ENCODE measurements at regions not wholly inside any gene's neighbourhood (a gene's known extent, or its start where the extent isn't known, plus 50 kb on each side); places are given as distances from the start of the nearest gene placed in this dataset.
"Not testable (repeated sequence)": the region's sequence is repeated elsewhere in the genome, so short reads cannot be mapped to it uniquely, and the experiment has no call there.

DNA sequence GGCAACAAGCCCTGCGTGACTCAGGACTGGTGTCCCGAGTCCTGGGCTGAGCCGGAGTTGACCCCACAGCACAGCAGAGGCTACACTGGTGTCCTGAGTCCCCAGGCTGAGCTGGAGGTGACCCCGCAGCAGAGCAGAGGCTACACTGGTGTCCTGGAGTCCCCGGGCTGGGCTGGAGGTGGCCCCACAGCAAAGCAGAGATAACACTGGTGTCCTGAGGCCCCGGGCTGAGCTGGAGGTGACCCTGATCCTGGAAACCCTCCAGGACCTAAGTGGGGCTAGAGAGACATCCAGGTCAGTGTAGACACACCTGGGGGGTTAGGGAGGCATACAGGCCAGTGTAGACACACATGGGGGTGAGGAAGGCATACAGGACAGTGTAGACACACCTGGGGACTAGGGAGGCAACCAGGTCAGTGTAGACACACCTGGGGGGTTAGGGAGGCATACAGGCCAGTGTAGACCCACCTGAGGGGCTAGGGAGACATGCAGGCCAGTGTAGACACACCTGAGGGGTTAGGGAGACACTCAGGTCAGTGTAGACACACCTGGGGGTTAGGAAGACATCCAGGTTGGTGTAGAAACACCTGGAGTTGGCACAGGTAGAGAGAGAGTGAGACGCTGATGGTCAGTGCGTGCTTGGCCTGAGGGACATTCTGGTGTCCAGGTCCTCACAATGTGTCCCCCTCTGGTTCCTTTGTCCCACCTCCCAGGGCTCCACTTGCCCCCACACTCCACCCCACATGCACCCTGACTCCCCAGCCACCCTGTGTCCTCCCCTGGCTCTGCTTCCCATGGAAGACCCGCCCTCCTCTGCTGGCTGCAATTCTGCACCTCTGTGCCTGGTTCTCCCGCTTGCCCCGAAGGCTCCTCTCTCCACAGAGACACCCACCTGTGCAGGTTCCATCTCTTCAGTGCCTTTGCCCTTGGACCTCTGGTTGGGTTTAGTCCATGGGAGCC, 321.6 kb upstream of the SFSWAP start:
- no peak overlapping the region for H3K27ac ChIP-seq (ENCODE audit: low read length)
- H3K4me1 ChIP-seq (ENCODE audit: control insufficient read depth, insufficient read depth, low read length): no peaks in the 10 kb centered on the region
- no peak overlapping the region for H3K4me3 ChIP-seq (ENCODE audit: low read length in 2 of 2)
- H3K36me3 ChIP-seq (ENCODE audit: control insufficient read depth in 2 of 2, insufficient read depth in 2 of 2, low read length in 2 of 2): no peaks in the 10 kb centered on the region
- no peaks in the 10 kb centered on the region for H3K9me3 ChIP-seq (ENCODE audit: control insufficient read depth in 2 of 2, low read length in 2 of 2)
- H3K27me3 ChIP-seq (ENCODE audit: control insufficient read depth in 1 of 2, insufficient read depth in 2 of 2, low read length in 2 of 2): peaks cover 23 to 25% of the 10 kb centered on the region in 2 donors
- no peak overlapping the region for H3K9ac ChIP-seq (ENCODE audit: low read length in 2 of 2)

DNA sequence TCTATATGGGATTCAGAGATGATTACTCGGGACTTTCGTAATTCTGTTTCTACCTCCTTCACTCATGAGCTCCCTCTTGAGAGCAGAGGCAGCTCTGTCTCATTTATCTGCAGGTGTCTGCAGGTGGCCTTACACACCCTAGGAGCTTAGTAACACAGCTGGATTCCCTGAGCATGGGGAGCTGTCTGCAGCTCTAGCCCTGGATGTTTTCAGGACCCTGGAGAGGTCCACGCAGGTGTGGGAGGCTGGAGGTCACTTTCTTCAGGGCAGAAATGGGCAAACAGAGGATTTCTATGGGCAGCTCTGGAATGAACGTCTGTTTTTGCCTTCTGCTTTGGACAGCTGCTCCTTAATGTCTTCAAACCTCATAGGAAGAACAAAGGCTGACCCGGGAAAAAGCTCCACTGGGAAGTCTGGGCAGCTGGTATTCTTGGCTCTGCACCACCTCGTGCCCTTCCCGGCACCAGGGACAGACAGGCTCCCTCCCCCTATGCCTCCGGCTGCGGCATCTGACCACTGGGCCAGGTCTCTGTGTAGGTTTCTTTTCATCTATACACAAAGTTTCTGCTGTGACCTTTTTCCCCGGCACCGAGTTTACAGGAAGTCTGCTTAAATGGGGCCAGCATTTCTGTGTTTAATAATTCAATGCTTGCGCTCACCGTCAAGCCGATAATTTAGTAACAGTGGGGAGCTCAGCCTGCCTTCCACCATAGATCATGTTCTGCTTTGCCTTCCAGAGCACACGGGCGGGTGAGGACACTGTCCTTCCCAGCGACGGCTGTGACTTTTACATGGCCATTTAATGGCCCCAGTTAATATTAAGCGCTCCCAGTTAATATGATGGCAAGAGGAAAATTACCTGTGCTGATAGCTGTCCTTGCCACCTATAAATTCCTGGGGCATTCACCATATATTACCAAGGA, 320.2 kb upstream of the SFSWAP start:
- H3K4me1 ChIP-seq (ENCODE audit: control insufficient read depth, insufficient read depth, low read length): no peaks in the 10 kb centered on the region
- no peak overlapping the region for H3K27ac ChIP-seq (ENCODE audit: low read length)
- H3K9me3 ChIP-seq (ENCODE audit: control insufficient read depth in 2 of 2, low read length in 2 of 2): no peaks in the 10 kb centered on the region
- H3K27me3 ChIP-seq (ENCODE audit: control insufficient read depth in 1 of 2, insufficient read depth in 2 of 2, low read length in 2 of 2): peaks cover 17 to 18% of the 10 kb centered on the region in 2 donors
- no peaks in the 10 kb centered on the region for H3K36me3 ChIP-seq (ENCODE audit: control insufficient read depth in 2 of 2, insufficient read depth in 2 of 2, low read length in 2 of 2)
- H3K4me3 ChIP-seq (ENCODE audit: low read length in 2 of 2): no peak overlapping the region
- H3K9ac ChIP-seq (ENCODE audit: low read length in 2 of 2): no peak overlapping the region

DNA sequence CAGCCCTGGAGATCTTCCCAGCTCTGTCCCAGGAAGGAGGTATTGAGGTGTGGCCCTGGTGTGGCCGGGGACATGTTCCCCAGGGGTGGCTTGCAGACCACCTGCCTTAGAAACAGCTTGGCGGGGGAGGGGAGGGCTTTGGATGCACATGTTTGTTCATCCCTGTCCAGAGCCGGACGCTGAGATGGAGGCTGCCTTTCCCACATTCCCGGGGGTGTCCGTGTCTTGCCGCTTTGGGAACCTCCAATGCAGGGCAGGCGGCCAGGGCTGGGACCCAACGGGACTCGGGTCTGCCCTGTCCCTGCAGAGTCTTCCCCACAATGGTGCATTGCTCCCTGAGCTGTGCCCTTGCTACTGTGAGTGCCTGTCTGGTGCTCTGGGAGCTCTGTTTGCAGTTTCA, 319.5 kb upstream of the SFSWAP start:
- Histone ChIP-seq H3K9me3 (ENCODE audit: control insufficient read depth in 2 of 2, low read length in 2 of 2) (no peaks in the 10 kb centered on the region), H3K36me3 (ENCODE audit: control insufficient read depth in 2 of 2, insufficient read depth in 2 of 2, low read length in 2 of 2) (no peaks in the 10 kb centered on the region), H3K27ac (ENCODE audit: low read length) (no peak overlapping the region), H3K4me1 (ENCODE audit: control insufficient read depth, insufficient read depth, low read length) (no peaks in the 10 kb centered on the region), H3K27me3 (ENCODE audit: control insufficient read depth in 1 of 2, insufficient read depth in 2 of 2, low read length in 2 of 2) (peaks cover 11 to 16% of the 10 kb centered on the region in 2 donors), H3K4me3 (ENCODE audit: low read length in 2 of 2) (no peak overlapping the region), H3K9ac (ENCODE audit: low read length in 2 of 2) (no peak overlapping the region)

DNA sequence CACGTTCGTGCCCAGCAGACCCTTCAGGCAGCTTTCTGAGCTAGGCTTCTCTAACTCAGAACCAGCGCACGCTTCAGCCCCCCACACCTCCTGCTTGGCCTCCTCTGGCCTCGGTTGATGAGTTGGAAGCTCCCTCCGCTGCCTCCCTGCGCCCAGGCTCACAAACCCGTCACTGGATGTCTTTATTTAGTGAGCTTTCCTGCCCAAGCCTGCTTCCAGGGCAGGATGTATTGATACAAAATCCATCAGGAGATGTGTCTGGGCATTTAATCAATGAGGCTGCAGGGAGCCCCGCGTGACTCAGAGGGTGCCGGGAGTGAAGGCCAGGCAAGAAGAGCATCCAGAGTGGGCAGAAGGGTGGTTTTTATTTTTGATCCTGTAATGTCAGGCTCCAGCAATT, 316.1 kb upstream of the SFSWAP start:
- not testable (repeated sequence) for H3K27ac ChIP-seq (ENCODE audit: low read length); H3K36me3 ChIP-seq (ENCODE audit: control insufficient read depth in 2 of 2, insufficient read depth in 2 of 2, low read length in 2 of 2); H3K4me1 ChIP-seq (ENCODE audit: control insufficient read depth, insufficient read depth, low read length); H3K9ac ChIP-seq (ENCODE audit: low read length in 2 of 2); H3K9me3 ChIP-seq (ENCODE audit: control insufficient read depth in 2 of 2, low read length in 2 of 2); H3K4me3 ChIP-seq (ENCODE audit: low read length in 2 of 2)
- peaks cover 11 to 13% of the 10 kb centered on the region in 2 donors for H3K27me3 ChIP-seq (ENCODE audit: control insufficient read depth in 1 of 2, insufficient read depth in 2 of 2, low read length in 2 of 2)

DNA sequence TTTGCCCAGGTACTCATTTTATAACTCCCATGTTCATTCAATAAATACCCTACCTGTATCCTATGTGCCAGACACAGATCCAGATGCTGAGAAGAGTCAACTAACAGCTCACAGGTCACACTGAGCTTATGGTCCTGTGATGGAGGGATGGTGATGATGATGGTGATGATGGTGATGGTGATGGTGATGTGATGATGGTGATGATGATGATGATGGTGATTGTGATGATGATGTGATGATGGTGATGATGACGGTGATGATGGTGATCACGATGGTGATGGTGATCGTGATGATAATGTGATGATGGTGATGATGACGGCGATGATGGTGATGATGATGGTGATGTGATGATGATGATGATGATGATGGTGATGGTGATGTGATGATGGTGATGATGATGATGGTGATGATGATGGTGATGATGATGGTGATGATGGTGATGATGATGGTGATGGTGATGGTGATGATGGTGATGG, 315.6 kb upstream of the SFSWAP start:
- H3K27me3 ChIP-seq (ENCODE audit: control insufficient read depth in 1 of 2, insufficient read depth in 2 of 2, low read length in 2 of 2): peaks cover 10 to 11% of the 10 kb centered on the region in 2 donors
- not testable (repeated sequence) for H3K4me1 ChIP-seq (ENCODE audit: control insufficient read depth, insufficient read depth, low read length); H3K27ac ChIP-seq (ENCODE audit: low read length); H3K9ac ChIP-seq (ENCODE audit: low read length in 2 of 2); H3K4me3 ChIP-seq (ENCODE audit: low read length in 2 of 2); H3K9me3 ChIP-seq (ENCODE audit: control insufficient read depth in 2 of 2, low read length in 2 of 2); H3K36me3 ChIP-seq (ENCODE audit: control insufficient read depth in 2 of 2, insufficient read depth in 2 of 2, low read length in 2 of 2)

DNA sequence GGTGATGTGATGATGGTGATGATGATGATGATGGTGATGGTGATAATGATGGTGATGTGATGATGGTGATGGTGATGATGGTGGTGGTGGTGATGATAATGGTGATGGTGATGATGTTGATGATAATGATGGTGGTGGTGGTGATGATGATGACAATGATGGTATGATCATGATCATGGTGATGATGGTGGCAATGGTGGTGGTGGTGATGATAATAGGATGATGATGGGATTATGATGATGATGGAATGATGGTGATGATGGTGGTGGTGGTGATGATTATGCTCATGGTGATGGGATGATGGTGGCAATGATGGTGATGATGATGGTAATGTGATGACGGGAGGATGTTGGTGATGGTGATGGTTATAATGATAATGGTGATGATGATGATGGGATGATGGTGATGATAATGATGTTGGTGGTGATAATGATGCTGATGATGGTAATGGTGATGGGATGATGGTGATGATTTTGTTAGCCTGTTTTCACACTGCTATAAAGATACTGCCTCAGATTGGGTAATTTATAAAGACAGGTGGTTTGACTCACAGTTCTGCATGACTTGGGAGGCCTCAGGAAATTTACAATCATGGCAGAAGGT, 314.8 kb upstream of the SFSWAP start:
- Histone ChIP-seq H3K27ac (ENCODE audit: low read length) (no peak overlapping the region), H3K27me3 (ENCODE audit: control insufficient read depth in 1 of 2, insufficient read depth in 2 of 2, low read length in 2 of 2) (peaks cover 4 to 8% of the 10 kb centered on the region in 2 donors), H3K36me3 (ENCODE audit: control insufficient read depth in 2 of 2, insufficient read depth in 2 of 2, low read length in 2 of 2) (no peaks in the 10 kb centered on the region)

DNA sequence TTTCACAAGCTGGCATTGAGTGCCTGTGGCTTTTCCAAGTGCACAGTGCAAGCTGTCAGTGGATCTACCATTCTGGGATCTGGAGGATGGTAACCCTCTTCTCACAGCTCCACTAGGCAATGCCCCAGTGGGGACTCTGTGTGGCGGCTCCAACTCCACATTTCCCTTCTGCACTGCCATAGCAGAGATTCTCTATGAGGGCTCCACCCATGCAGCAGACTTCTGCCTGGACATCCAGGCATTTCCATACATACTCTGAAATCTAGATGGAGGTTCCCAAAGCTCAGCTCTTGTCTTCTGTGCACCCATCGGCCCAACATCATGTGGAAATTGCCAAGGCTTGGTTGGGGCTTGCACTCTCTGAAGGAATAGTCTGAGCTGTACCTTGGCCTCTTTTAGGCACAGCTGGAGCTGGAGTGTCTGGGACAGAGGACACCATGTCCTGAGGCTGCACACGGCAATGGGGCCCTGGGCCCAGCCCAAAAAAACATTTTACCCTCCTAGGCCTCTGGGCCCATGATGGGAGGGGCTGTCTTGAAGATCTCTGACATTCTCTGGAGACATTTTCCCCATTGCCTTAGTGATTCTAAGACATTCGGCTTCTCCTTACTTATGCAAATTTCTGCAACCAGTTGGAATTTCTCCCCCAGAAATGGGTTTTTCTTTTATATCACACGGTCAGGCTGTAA, 313.3 kb upstream of the SFSWAP start:
- H3K4me1 ChIP-seq (ENCODE audit: control insufficient read depth, insufficient read depth, low read length): peaks cover 9% of the 10 kb centered on the region
- H3K9ac ChIP-seq (ENCODE audit: low read length in 2 of 2): no peak overlapping the region
- no peaks in the 10 kb centered on the region for H3K27me3 ChIP-seq (ENCODE audit: control insufficient read depth in 1 of 2, insufficient read depth in 2 of 2, low read length in 2 of 2)
- no peak overlapping the region for H3K27ac ChIP-seq (ENCODE audit: low read length)
- no peak overlapping the region for H3K4me3 ChIP-seq (ENCODE audit: low read length in 2 of 2)
- no peaks in the 10 kb centered on the region for H3K9me3 ChIP-seq (ENCODE audit: control insufficient read depth in 2 of 2, low read length in 2 of 2)
- H3K36me3 ChIP-seq (ENCODE audit: control insufficient read depth in 2 of 2, insufficient read depth in 2 of 2, low read length in 2 of 2): no peaks in the 10 kb centered on the region

More for the DNA sequence above, 314.8 kb upstream of the SFSWAP start:
- Histone ChIP-seq H3K9ac (ENCODE audit: low read length in 2 of 2) (no peak overlapping the region), H3K4me1 (ENCODE audit: control insufficient read depth, insufficient read depth, low read length) (no peaks in the 10 kb centered on the region), H3K4me3 (ENCODE audit: low read length in 2 of 2) (no peak overlapping the region), H3K9me3 (ENCODE audit: control insufficient read depth in 2 of 2, low read length in 2 of 2) (no peaks in the 10 kb centered on the region)

DNA sequence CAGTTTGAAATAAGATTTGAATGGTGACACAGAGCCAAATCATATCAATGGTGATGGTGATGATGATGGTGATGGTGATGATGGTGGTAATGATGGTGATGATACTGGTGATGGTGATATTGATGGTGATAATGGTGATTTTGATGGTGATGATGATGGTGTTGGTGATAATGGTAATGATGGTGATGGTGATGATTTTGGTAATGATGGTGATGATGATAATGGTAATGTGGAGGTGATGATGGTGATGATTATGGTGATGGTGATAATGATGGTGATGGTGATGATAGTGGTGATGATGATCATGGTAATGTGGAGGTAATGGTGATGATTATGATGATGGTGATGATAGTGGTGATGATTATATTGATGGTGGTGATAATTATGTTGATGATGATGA, 311.9 kb upstream of the SFSWAP start:
- H3K9ac ChIP-seq (ENCODE audit: low read length in 2 of 2): no peak overlapping the region
- H3K9me3 ChIP-seq (ENCODE audit: control insufficient read depth in 2 of 2, low read length in 2 of 2): no peaks in the 10 kb centered on the region
- H3K36me3 ChIP-seq (ENCODE audit: control insufficient read depth in 2 of 2, insufficient read depth in 2 of 2, low read length in 2 of 2): no peaks in the 10 kb centered on the region
- H3K27ac ChIP-seq (ENCODE audit: low read length): no peak overlapping the region
- no peaks in the 10 kb centered on the region for H3K27me3 ChIP-seq (ENCODE audit: control insufficient read depth in 1 of 2, insufficient read depth in 2 of 2, low read length in 2 of 2)
- H3K4me1 ChIP-seq (ENCODE audit: control insufficient read depth, insufficient read depth, low read length): peaks cover 9% of the 10 kb centered on the region
- no peak overlapping the region for H3K4me3 ChIP-seq (ENCODE audit: low read length in 2 of 2)

DNA sequence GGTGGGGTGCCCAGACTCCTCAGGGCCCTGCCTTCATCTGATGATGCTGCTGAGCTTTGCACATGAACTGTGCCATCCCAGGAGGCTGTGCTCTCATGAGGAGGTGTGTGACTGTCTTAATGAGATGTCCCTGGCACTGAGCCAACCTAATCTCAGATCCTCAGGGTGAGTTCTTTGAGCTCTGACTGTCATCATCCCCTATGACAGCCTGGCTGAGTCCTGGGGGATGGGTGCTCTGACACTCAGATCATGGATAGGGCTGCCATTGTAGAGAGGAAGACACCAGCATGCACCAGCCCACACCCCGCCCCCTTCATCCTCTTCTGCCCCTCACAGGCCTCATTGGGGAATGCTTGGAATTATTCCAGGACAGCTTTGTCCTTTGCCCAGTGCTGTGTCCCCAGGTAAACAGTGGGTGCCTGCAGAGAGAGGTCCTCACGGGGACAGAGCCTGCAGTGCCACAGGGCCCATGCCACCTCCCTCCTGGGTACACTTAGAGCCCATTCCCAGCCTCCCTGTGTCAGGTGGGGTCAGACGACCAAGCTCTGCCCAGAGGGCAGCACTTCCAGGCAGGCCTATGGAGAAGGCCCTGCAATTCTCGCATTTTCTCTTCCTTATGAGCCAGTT, 310.1 kb upstream of the SFSWAP start:
- H3K4me3 ChIP-seq (ENCODE audit: low read length in 2 of 2); H3K27me3 ChIP-seq (ENCODE audit: control insufficient read depth in 1 of 2, insufficient read depth in 2 of 2, low read length in 2 of 2); H3K9ac ChIP-seq (ENCODE audit: low read length in 2 of 2); H3K4me1 ChIP-seq (ENCODE audit: control insufficient read depth, insufficient read depth, low read length); H3K9me3 ChIP-seq (ENCODE audit: control insufficient read depth in 2 of 2, low read length in 2 of 2); H3K27ac ChIP-seq (ENCODE audit: low read length); H3K36me3 ChIP-seq (ENCODE audit: control insufficient read depth in 2 of 2, insufficient read depth in 2 of 2, low read length in 2 of 2): not testable (repeated sequence)

Data from stomach smooth muscle (tissue), 2 donors.